ENCODE measurements at regions not wholly inside any gene's neighbourhood (a gene's known extent, or its start where the extent isn't known, plus 50 kb on each side); places are given as distances from the start of the nearest gene placed in this dataset.

DNA sequence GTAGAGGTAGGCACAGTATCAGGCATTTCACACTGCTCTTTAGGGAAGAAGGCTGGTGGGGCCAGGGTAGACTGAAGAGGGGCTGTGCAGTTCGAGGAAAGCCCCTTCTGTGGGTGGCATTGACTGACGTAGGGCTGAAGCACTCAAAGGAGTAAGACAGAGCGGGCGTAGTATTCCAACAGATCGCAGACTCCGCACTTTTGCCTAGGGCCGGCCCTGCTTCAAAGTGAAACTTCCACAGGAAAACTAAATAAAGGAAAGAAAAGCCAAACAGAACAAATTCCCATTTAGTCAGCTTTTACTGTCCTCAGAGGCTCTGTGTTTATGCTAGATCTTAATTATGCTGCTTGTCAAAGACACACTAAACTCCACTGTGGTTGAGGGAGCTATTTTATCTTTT is 493.0 kb upstream of the WWC1 start:
- TF ChIP-seq, protein P1, sequence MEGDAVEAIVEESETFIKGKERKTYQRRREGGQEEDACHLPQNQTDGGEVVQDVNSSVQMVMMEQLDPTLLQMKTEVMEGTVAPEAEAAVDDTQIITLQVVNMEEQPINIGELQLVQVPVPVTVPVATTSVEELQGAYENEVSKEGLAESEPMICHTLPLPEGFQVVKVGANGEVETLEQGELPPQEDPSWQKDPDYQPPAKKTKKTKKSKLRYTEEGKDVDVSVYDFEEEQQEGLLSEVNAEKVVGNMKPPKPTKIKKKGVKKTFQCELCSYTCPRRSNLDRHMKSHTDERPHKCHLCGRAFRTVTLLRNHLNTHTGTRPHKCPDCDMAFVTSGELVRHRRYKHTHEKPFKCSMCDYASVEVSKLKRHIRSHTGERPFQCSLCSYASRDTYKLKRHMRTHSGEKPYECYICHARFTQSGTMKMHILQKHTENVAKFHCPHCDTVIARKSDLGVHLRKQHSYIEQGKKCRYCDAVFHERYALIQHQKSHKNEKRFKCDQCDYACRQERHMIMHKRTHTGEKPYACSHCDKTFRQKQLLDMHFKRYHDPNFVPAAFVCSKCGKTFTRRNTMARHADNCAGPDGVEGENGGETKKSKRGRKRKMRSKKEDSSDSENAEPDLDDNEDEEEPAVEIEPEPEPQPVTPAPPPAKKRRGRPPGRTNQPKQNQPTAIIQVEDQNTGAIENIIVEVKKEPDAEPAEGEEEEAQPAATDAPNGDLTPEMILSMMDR (conservative IDR thresholded peaks at IDR 0.05; ENCODE audit: low read length) = no peak
- TF ChIP-seq EZH2phosphoT487 (IDR thresholded peaks at IDR 0.05; ENCODE audit: borderline replicate concordance, low read depth, low read length) = no peak
